GM19452 (cell line): ENCODE measurements at regions not wholly inside any gene's neighbourhood (a gene's known extent, or its start where the extent isn't known, plus 50 kb on each side); places are given as distances from the start of the nearest gene placed in this dataset.
"Not testable (repeated sequence)": the region's sequence is repeated elsewhere in the genome, so short reads cannot be mapped to it uniquely, and the experiment has no call there.

Experiments used
- ATAC-seq: cut with Tn5 transposase; IDR thresholded peaks from one replicate; pipeline ENCODE4 v1.9.1; 2021; ENCODE audit not compliant: unreplicated experiment

- no peak for ATAC-seq
Measured at GRCh38 chr5:12615141-12615820, 711.0 kb upstream of the CTNND2 start.

GRCh38 chr5:12614608-12615007 lies 710.4 kb upstream of the CTNND2 start:
- no peak for ATAC-seq

GRCh38 chr5:12611132-12611531 lies 706.9 kb upstream of the CTNND2 start:
- ATAC-seq: no peak

GRCh38 chr5:12607817-12608216 lies 703.6 kb upstream of the CTNND2 start:
- not testable (repeated sequence) for ATAC-seq

GRCh38 chr5:12592228-12592627 lies 688.0 kb upstream of the CTNND2 start:
- ATAC-seq: no peak

- ATAC-seq: no peak
Measured at GRCh38 chr5:12586406-12586805, 682.2 kb upstream of the CTNND2 start.

- ATAC-seq: not testable (repeated sequence)
Measured at GRCh38 chr5:12578803-12579202, 674.6 kb upstream of the CTNND2 start.

GRCh38 chr5:12576953-12577352 lies 672.7 kb upstream of the CTNND2 start:
- not testable (repeated sequence) for ATAC-seq

GRCh38 chr5:12574298-12575093 lies 670.2 kb upstream of the CTNND2 start:
- not testable (repeated sequence) for ATAC-seq

GRCh38 chr5:12573916-12574297 lies 669.7 kb upstream of the CTNND2 start:
- ATAC-seq: not testable (repeated sequence)

- ATAC-seq: no peak
Measured at GRCh38 chr5:12570688-12571087, 666.4 kb upstream of the CTNND2 start.

- no peak for ATAC-seq
Measured at GRCh38 chr5:12566441-12566840, 662.2 kb upstream of the CTNND2 start.

- ATAC-seq: no peak
Measured at GRCh38 chr5:12557012-12557411, 652.8 kb upstream of the CTNND2 start.

- ATAC-seq: no peak
Measured at GRCh38 chr5:12526113-12526512, 621.9 kb upstream of the CTNND2 start.

- no peak for ATAC-seq
Measured at GRCh38 chr5:12522116-12522515, 617.9 kb upstream of the CTNND2 start.

- not testable (repeated sequence) for ATAC-seq
Measured at GRCh38 chr5:12504983-12505382, 600.7 kb upstream of the CTNND2 start.

GRCh38 chr5:12488161-12488560 lies 583.9 kb upstream of the CTNND2 start:
- no peak for ATAC-seq

GRCh38 chr5:12480487-12480886 lies 576.2 kb upstream of the CTNND2 start:
- no peak for ATAC-seq

- no peak for ATAC-seq
Measured at GRCh38 chr5:12477554-12477953, 573.3 kb upstream of the CTNND2 start.

- no peak for ATAC-seq
Measured at GRCh38 chr5:12467799-12468198, 563.6 kb upstream of the CTNND2 start.

- no peak for ATAC-seq
Measured at GRCh38 chr5:12460493-12461261, 556.4 kb upstream of the CTNND2 start.

- no peak for ATAC-seq
Measured at GRCh38 chr5:12459326-12459725, 555.1 kb upstream of the CTNND2 start.
